ENCODE measurements at regions not wholly inside any gene's neighbourhood (a gene's known extent, or its start where the extent isn't known, plus 50 kb on each side); places are given as distances from the start of the nearest gene placed in this dataset.
"Not testable (repeated sequence)": the region's sequence is repeated elsewhere in the genome, so short reads cannot be mapped to it uniquely, and the experiment has no call there.

DNA sequence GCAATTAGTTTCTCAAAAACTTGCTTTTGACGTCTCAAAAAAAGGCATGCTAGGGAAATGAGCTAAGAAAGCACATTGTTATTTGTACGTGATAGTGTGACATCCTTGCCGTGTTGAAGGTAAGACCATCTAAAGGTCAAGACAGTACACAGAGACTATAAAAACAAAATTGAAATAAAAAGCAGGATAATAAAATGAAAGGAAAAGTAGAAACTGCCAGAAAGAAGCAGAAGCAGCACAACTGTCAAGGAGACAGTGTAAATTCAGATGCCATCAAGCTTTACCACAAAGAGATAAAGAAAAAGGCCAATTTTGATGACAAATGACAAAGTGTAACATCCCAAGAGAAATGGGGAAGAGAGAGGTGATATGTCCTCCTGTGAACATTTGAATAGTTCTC lies 76.5 kb downstream of the RGS2 start:
- TF ChIP-seq CTCF (IDR thresholded peaks at IDR 0.05); ZFX (IDR thresholded peaks at IDR 0.05; ENCODE audit: borderline replicate concordance): not testable (repeated sequence)
